ENCODE measurements at regions not wholly inside any gene's neighbourhood (a gene's known extent, or its start where the extent isn't known, plus 50 kb on each side); places are given as distances from the start of the nearest gene placed in this dataset.

- ATAC-seq (ENCODE audit: low read depth in 2 of 2), result no peak
Measured at GRCh38 chr7:156590212-156590611, 50.4 kb upstream of the RNF32 start.

DNA sequence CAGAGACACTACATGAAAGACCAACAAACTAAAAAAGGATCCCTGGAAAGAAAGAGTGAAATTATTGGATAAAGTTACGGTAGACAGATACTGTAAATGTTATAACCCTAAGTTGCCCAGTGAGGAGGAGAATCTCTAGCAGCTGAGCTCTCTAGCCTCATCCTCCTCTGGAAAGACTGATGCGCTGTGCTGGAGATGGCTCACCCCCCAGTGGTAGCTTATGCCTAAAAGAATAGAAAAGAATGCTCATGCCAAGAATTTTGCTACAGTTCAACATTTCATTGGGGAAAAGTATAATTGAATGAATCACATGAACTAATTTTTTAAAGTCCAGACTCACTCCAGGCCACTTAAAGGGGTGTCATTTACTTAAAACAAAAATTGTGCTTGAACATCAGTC lies 50.8 kb upstream of the RNF32 start:
- H3K9me3 Mint-ChIP-seq, result peaks cover 0 to 24% (median 8%) of the 10 kb centered on the region in 7 donors
- H3K36me3 Mint-ChIP-seq, result no peaks in the 10 kb centered on the region

More at GRCh38 chr7:156590212-156590611, 50.4 kb upstream of the RNF32 start:
- Histone ChIP-seq H3K4me1 (ENCODE audit: control insufficient read depth, insufficient read depth, low read length, poor library complexity, severe bottlenecking) (no peaks in the 10 kb centered on the region), H3K9me3 (ENCODE audit: control insufficient read depth in 2 of 2, low read length in 2 of 2) (peaks cover 12% of the 10 kb centered on the region in 2 experiments), H3K4me3 (ENCODE audit: low read depth, low read length) (no peak overlapping the region), H3K27ac (ENCODE audit: insufficient read depth, low read length, poor library complexity, severe bottlenecking) (no peak overlapping the region), H3K36me3 (ENCODE audit: control insufficient read depth, insufficient read depth, low read length) (no peaks in the 10 kb centered on the region), H3K27me3 (ENCODE audit: control insufficient read depth, insufficient read depth, low read length) (peaks cover 2% of the 10 kb centered on the region)
- Mint-ChIP-seq H3K4me1 (no peaks in the 10 kb centered on the region), H3K9me3 (peaks cover 0 to 24% (median 8%) of the 10 kb centered on the region in 7 donors), H3K27ac (no peak overlapping the region), H3K27me3 (peaks cover 33% of the 10 kb centered on the region), H3K4me3 (no peak overlapping the region), H3K36me3 (no peaks in the 10 kb centered on the region)
- no peak for DNase-seq

DNA sequence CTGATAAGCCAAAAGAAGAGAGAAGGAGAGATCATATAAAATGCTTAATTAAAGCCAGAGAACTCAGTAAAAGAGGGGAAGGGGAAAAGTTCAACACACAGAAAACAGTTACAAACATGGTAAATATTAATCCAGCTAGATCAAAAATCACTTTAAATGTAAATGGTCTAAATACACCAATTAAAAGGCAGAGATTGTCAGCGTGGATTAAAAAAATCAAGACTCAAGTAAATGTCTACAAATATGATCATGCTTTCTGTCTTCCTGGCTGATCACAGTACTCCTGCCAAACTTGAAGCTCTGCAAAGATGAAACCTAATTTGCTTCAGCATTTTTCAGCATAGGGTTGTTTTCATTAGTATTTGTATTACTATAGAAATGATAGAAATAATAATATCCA lies 54.6 kb upstream of the RNF32 start:
- Histone ChIP-seq H3K4me3 (ENCODE audit: low read depth, low read length) (no peak overlapping the region), H3K9me3 (ENCODE audit: control insufficient read depth in 2 of 2, low read length in 2 of 2) (peaks cover 5 to 12% of the 10 kb centered on the region in 2 experiments), H3K36me3 (ENCODE audit: control insufficient read depth, insufficient read depth, low read length) (no peaks in the 10 kb centered on the region), H3K27ac (ENCODE audit: insufficient read depth, low read length, poor library complexity, severe bottlenecking) (no peak overlapping the region), H3K27me3 (ENCODE audit: control insufficient read depth, insufficient read depth, low read length) (peaks cover 2% of the 10 kb centered on the region), H3K4me1 (ENCODE audit: control insufficient read depth, insufficient read depth, low read length, poor library complexity, severe bottlenecking) (no peaks in the 10 kb centered on the region)
- Mint-ChIP-seq H3K9me3 (peaks cover 0 to 13% (median 5%) of the 10 kb centered on the region in 7 donors), H3K36me3 (no peaks in the 10 kb centered on the region), H3K27me3 (peaks cover 18% of the 10 kb centered on the region), H3K4me3 (no peak overlapping the region), H3K4me1 (peaks cover 0 to 2% (median 0%) of the 10 kb centered on the region in 4 donors), H3K27ac (no peak overlapping the region)
- no peak for DNase-seq
- no peak for ATAC-seq (ENCODE audit: low read depth in 2 of 2)

More for the DNA sequence above, 50.8 kb upstream of the RNF32 start:
- H3K27me3 Mint-ChIP-seq, result peaks cover 34% of the 10 kb centered on the region
- ATAC-seq (ENCODE audit: low read depth in 2 of 2) (no peak), DNase-seq (no peak)
- H3K27ac ChIP-seq (ENCODE audit: insufficient read depth, low read length, poor library complexity, severe bottlenecking), result no peak overlapping the region
- no peaks in the 10 kb centered on the region for H3K4me1 Mint-ChIP-seq
- no peak overlapping the region for H3K4me3 ChIP-seq (ENCODE audit: low read depth, low read length)
- H3K9me3 ChIP-seq (ENCODE audit: control insufficient read depth in 2 of 2, low read length in 2 of 2), result peaks cover 12% of the 10 kb centered on the region in 2 experiments
- no peak overlapping the region for H3K27ac Mint-ChIP-seq
- no peak overlapping the region for H3K4me3 Mint-ChIP-seq
- H3K27me3 ChIP-seq (ENCODE audit: control insufficient read depth, insufficient read depth, low read length), result peaks cover 2% of the 10 kb centered on the region
- H3K36me3 ChIP-seq (ENCODE audit: control insufficient read depth, insufficient read depth, low read length), result no peaks in the 10 kb centered on the region
- H3K4me1 ChIP-seq (ENCODE audit: control insufficient read depth, insufficient read depth, low read length, poor library complexity, severe bottlenecking), result no peaks in the 10 kb centered on the region

DNA sequence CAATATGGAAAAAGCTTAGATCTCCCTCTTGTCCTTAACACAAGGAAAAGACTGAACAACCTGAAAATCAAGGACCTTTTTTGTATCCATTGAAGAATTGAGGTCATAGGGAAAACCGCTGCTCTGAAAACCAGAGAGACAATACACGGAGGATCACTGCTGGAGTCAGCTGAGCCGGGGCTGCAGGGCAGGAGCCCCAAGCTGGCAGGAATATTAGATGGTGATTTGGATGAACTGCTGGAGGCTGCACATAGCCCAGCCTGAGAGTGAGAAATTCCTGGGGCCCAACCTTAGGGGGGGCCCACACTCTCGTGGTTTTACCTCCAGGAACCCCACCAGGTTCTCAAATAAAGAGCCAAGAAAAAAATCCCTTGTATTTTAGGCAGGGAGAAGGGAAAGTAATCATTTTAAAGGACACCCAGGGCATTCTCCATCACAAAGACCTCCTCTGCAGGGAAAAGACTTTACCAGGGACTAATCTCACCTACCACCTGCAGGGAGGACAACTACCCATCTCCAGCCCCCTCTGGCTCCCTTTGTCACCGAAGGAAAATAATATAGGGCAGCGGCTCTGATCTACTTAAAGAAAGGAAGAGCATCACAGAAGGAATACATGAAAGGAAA lies 55.4 kb upstream of the RNF32 start:
- Mint-ChIP-seq H3K4me3 (no peak overlapping the region), H3K4me1 (peaks cover 0 to 5% (median 0%) of the 10 kb centered on the region in 4 donors), H3K27ac (no peak overlapping the region), H3K9me3 (peaks cover 0 to 13% (median 5%) of the 10 kb centered on the region in 7 donors), H3K36me3 (no peaks in the 10 kb centered on the region), H3K27me3 (peaks cover 18% of the 10 kb centered on the region)
- Histone ChIP-seq H3K4me1 (ENCODE audit: control insufficient read depth, insufficient read depth, low read length, poor library complexity, severe bottlenecking) (no peaks in the 10 kb centered on the region), H3K4me3 (ENCODE audit: low read depth, low read length) (no peak overlapping the region), H3K27ac (ENCODE audit: insufficient read depth, low read length, poor library complexity, severe bottlenecking) (no peak overlapping the region), H3K9me3 (ENCODE audit: control insufficient read depth in 2 of 2, low read length in 2 of 2) (peaks cover 5 to 12% of the 10 kb centered on the region in 2 experiments), H3K27me3 (ENCODE audit: control insufficient read depth, insufficient read depth, low read length) (peaks cover 2% of the 10 kb centered on the region), H3K36me3 (ENCODE audit: control insufficient read depth, insufficient read depth, low read length) (no peaks in the 10 kb centered on the region)
- no peak for ATAC-seq (ENCODE audit: low read depth in 2 of 2)
- no peak for DNase-seq

DNA sequence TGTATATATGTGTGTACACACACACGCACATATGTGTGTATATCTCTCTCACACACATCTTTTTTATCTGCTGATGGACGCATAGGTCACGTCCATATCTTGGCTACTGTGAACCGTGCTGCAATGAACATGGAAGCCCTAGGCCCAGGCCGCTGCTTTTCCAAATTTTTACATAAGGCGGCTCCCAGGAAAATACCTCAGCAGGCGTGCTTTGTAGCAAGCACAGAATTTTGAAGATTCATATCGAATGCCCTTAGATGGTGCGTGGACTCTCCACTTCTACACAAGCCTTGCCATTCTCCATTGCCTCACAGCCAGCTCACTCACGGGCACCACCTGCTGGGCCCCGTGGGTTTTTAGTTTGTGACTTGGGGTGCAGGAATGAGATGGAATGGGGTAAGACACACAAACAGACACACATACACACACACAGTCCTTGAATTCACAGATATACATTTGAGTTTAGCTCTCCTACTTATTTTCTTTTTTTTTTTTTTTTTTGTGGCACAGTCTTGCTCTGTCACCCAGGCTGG lies 57.9 kb upstream of the RNF32 start:
- peaks cover 5 to 12% of the 10 kb centered on the region in 2 experiments for H3K9me3 ChIP-seq (ENCODE audit: control insufficient read depth in 2 of 2, low read length in 2 of 2)
- ATAC-seq (ENCODE audit: low read depth in 2 of 2) (no peak), DNase-seq (no peak)
- H3K27me3 ChIP-seq (ENCODE audit: control insufficient read depth, insufficient read depth, low read length), result no peaks in the 10 kb centered on the region
- Mint-ChIP-seq H3K27me3 (peaks cover 18% of the 10 kb centered on the region), H3K4me1 (peaks cover 0 to 5% (median 0%) of the 10 kb centered on the region in 4 donors), H3K4me3 (peak overlapping the region in 1 of 4 donors; percentile 43), H3K27ac (no peak overlapping the region), H3K9me3 (peaks cover 0 to 13% (median 5%) of the 10 kb centered on the region in 7 donors), H3K36me3 (no peaks in the 10 kb centered on the region)
- no peaks in the 10 kb centered on the region for H3K36me3 ChIP-seq (ENCODE audit: control insufficient read depth, insufficient read depth, low read length)
- no peak overlapping the region for H3K4me3 ChIP-seq (ENCODE audit: low read depth, low read length)
- no peaks in the 10 kb centered on the region for H3K4me1 ChIP-seq (ENCODE audit: control insufficient read depth, insufficient read depth, low read length, poor library complexity, severe bottlenecking)
- no peak overlapping the region for H3K27ac ChIP-seq (ENCODE audit: insufficient read depth, low read length, poor library complexity, severe bottlenecking)

- no peak overlapping the region for H3K4me3 Mint-ChIP-seq
- Histone ChIP-seq H3K27me3 (ENCODE audit: control insufficient read depth, insufficient read depth, low read length) (no peaks in the 10 kb centered on the region), H3K9me3 (ENCODE audit: control insufficient read depth in 2 of 2, low read length in 2 of 2) (no peaks in the 10 kb centered on the region), H3K36me3 (ENCODE audit: control insufficient read depth, insufficient read depth, low read length) (no peaks in the 10 kb centered on the region), H3K4me1 (ENCODE audit: control insufficient read depth, insufficient read depth, low read length, poor library complexity, severe bottlenecking) (no peaks in the 10 kb centered on the region), H3K27ac (ENCODE audit: insufficient read depth, low read length, poor library complexity, severe bottlenecking) (no peak overlapping the region), H3K4me3 (ENCODE audit: low read depth, low read length) (no peak overlapping the region)
- peaks cover 2% of the 10 kb centered on the region for H3K27me3 Mint-ChIP-seq
- H3K27ac Mint-ChIP-seq, result no peak overlapping the region
- peaks cover 0 to 5% (median 0%) of the 10 kb centered on the region in 4 donors for H3K4me1 Mint-ChIP-seq
- H3K9me3 Mint-ChIP-seq, result peaks cover 0 to 5% (median 0%) of the 10 kb centered on the region in 7 donors
- no peak for ATAC-seq (ENCODE audit: low read depth in 2 of 2)
- no peak for DNase-seq
- H3K36me3 Mint-ChIP-seq, result no peaks in the 10 kb centered on the region
Measured at GRCh38 chr7:156580036-156580435, 60.5 kb upstream of the RNF32 start.

- H3K4me1 Mint-ChIP-seq, result peaks cover 0 to 5% (median 0%) of the 10 kb centered on the region in 4 donors
- H3K27me3 Mint-ChIP-seq, result peaks cover 6% of the 10 kb centered on the region
- DNase-seq (no peak), ATAC-seq (ENCODE audit: low read depth in 2 of 2) (no peak)
- H3K27ac Mint-ChIP-seq, result no peak overlapping the region
- no peaks in the 10 kb centered on the region for H3K9me3 ChIP-seq (ENCODE audit: control insufficient read depth in 2 of 2, low read length in 2 of 2)
- H3K4me1 ChIP-seq (ENCODE audit: control insufficient read depth, insufficient read depth, low read length, poor library complexity, severe bottlenecking), result no peaks in the 10 kb centered on the region
- H3K27ac ChIP-seq (ENCODE audit: insufficient read depth, low read length, poor library complexity, severe bottlenecking), result no peak overlapping the region
- H3K27me3 ChIP-seq (ENCODE audit: control insufficient read depth, insufficient read depth, low read length), result no peaks in the 10 kb centered on the region
- H3K9me3 Mint-ChIP-seq, result peaks cover 0 to 7% (median 0%) of the 10 kb centered on the region in 7 donors
- no peak overlapping the region for H3K4me3 ChIP-seq (ENCODE audit: low read depth, low read length)
- H3K4me3 Mint-ChIP-seq, result no peak overlapping the region
- H3K36me3 ChIP-seq (ENCODE audit: control insufficient read depth, insufficient read depth, low read length), result no peaks in the 10 kb centered on the region
- no peaks in the 10 kb centered on the region for H3K36me3 Mint-ChIP-seq
Measured at GRCh38 chr7:156579566-156579965, 61.0 kb upstream of the RNF32 start.

DNA sequence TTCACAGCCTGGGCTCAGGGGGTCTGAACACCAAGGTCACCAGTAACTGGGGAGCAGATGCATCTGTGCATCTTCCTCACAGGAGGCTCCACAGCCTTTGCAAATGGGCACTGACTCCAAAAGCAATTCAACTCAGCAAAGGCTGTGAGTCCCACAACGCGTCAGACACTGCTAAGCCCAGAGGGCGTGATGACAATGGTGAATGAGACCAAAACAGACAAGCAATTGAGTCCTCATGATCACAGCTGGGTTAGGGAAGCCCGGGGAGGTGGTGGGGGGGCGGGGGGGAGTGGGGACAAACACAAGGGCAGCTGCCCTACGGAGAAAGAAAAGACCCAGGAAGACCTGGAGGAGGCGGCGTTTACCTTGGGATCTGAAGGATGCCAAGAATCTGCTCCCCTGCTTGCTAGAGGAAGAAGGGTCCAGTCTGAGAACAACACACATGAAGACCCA lies 61.6 kb upstream of the RNF32 start:
- H3K4me3 Mint-ChIP-seq, result no peak overlapping the region

More for the DNA sequence above, 61.6 kb upstream of the RNF32 start:
- peaks cover 0 to 6% (median 0%) of the 10 kb centered on the region in 7 donors for H3K9me3 Mint-ChIP-seq
- H3K9me3 ChIP-seq (ENCODE audit: control insufficient read depth in 2 of 2, low read length in 2 of 2), result no peaks in the 10 kb centered on the region
- no peak overlapping the region for H3K27ac Mint-ChIP-seq
- peaks cover 1% of the 10 kb centered on the region for H3K27me3 ChIP-seq (ENCODE audit: control insufficient read depth, insufficient read depth, low read length)
- peaks cover 0 to 5% (median 0%) of the 10 kb centered on the region in 4 donors for H3K4me1 Mint-ChIP-seq
- H3K4me3 ChIP-seq (ENCODE audit: low read depth, low read length), result no peak overlapping the region
- no peak overlapping the region for H3K27ac ChIP-seq (ENCODE audit: insufficient read depth, low read length, poor library complexity, severe bottlenecking)
- no peaks in the 10 kb centered on the region for H3K4me1 ChIP-seq (ENCODE audit: control insufficient read depth, insufficient read depth, low read length, poor library complexity, severe bottlenecking)
- ATAC-seq (ENCODE audit: low read depth in 2 of 2), result no peak
- H3K36me3 Mint-ChIP-seq, result no peaks in the 10 kb centered on the region
- DNase-seq, result no peak
- no peaks in the 10 kb centered on the region for H3K36me3 ChIP-seq (ENCODE audit: control insufficient read depth, insufficient read depth, low read length)
- peaks cover 10% of the 10 kb centered on the region for H3K27me3 Mint-ChIP-seq
